Fibroblast of lung (primary cell): ENCODE measurements at regions not wholly inside any gene's neighbourhood (a gene's known extent, or its start where the extent isn't known, plus 50 kb on each side); places are given as distances from the start of the nearest gene placed in this dataset.

Experiments
- DNase-seq, 2 donors: peaks; one replicate each; pipeline versions ENCODE4 v3.0.0 to v3.0.0-alpha.2; 2010; ENCODE audit warnings: low read depth in 2 of 2
- H2AFZ ChIP-seq: 2 replicates; pipeline ENCODE4 v1.5.1; 2012; ENCODE audit warnings: low read length, control low read depth, inconsistent platforms
- H3K27ac ChIP-seq: 2 replicates; pipeline ENCODE4 v1.5.1; 2011; ENCODE audit warnings: low read length, control low read depth; ENCODE audit not compliant: insufficient read depth
- H3K27me3 ChIP-seq: 2 replicates; pipeline ENCODE4 v1.5.1; 2011; ENCODE audit warnings: mild to moderate bottlenecking, low read length; ENCODE audit not compliant: control insufficient read depth, insufficient read depth
- H3K36me3 ChIP-seq: 2 replicates; pipeline ENCODE4 v1.5.1; 2011; ENCODE audit warnings: low read length; ENCODE audit not compliant: control insufficient read depth, insufficient read depth
- H3K4me1 ChIP-seq: 2 replicates; pipeline ENCODE4 v1.5.1; 2011; ENCODE audit warnings: low read length; ENCODE audit not compliant: control insufficient read depth, insufficient read depth; ENCODE audit errors: extremely low read depth
- H3K4me2 ChIP-seq: 2 replicates; pipeline ENCODE4 v1.5.1; 2011; ENCODE audit warnings: low read length, control low read depth; ENCODE audit not compliant: insufficient read depth; ENCODE audit errors: extremely low read depth
- H3K4me3 ChIP-seq, 4 experiments: fragments of 200-600 bp in 1 of 4; sonication (generic) in 1 of 4; replicated peaks in 1 of 4; 2 replicates each; pipeline ENCODE4 v1.5.1; 2011 to 2016; ENCODE audit warnings: low read length in 4 of 4, low read depth in 3 of 4, mild to moderate bottlenecking in 3 of 4, control low read depth in 2 of 4, inconsistent platforms in 1 of 4, mixed read lengths in 1 of 4; ENCODE audit not compliant: insufficient read depth in 1 of 4; ENCODE audit errors: control extremely low read depth in 1 of 4
- H3K79me2 ChIP-seq: 2 replicates; pipeline ENCODE4 v1.5.1; 2012; ENCODE audit warnings: mild to moderate bottlenecking, low read length, inconsistent platforms; ENCODE audit not compliant: control insufficient read depth, insufficient read depth
- H3K9ac ChIP-seq: 2 replicates; pipeline ENCODE4 v1.5.1; 2011; ENCODE audit warnings: mild to moderate bottlenecking, low read length, control low read depth; ENCODE audit not compliant: insufficient read depth
- H3K9me3 ChIP-seq: 2 replicates; pipeline ENCODE4 v1.5.1; 2012; ENCODE audit warnings: low read depth, low read length; ENCODE audit not compliant: control insufficient read depth, insufficient read depth
- H4K20me1 ChIP-seq: 2 replicates; pipeline ENCODE4 v1.5.1; 2011; ENCODE audit warnings: low read length; ENCODE audit not compliant: control insufficient read depth, insufficient read depth; ENCODE audit errors: extremely low read depth
- CTCF ChIP-seq, 2 donors: IDR thresholded peaks in 1 of 2; conservative IDR thresholded peaks in 1 of 2; 1 replicate in 1 of 2; 2 replicates in 1 of 2; pipeline ENCODE4 v1.5.1; 2011 to 2012; ENCODE audit warnings: low read length in 2 of 2, control low read depth in 1 of 2, inconsistent platforms in 1 of 2, low read depth in 1 of 2, mild to moderate bottlenecking in 1 of 2
- EZH2 ChIP-seq: IDR thresholded peaks from 2 replicates; pipeline ENCODE4 v1.5.1; 2012; ENCODE audit warnings: low read length, control low read depth, mild to moderate bottlenecking; ENCODE audit errors: missing control alignments

- H2AFZ ChIP-seq: no peak overlapping the region
- H3K9me3 ChIP-seq: no peaks in the 10 kb centered on the region
- H3K27ac ChIP-seq: no peak overlapping the region
- no peaks in the 10 kb centered on the region for H3K27me3 ChIP-seq
- no peak overlapping the region for H3K4me3 ChIP-seq
- no peak overlapping the region for H3K4me2 ChIP-seq
- H4K20me1 ChIP-seq: no peaks in the 10 kb centered on the region
- H3K4me1 ChIP-seq: no peaks in the 10 kb centered on the region
- no peaks in the 10 kb centered on the region for H3K36me3 ChIP-seq
- H3K79me2 ChIP-seq: no peaks in the 10 kb centered on the region
- DNase-seq: no peak
- no peak for TF ChIP-seq EZH2
- no peak for TF ChIP-seq CTCF (conservative IDR thresholded peaks at IDR 0.05 in 1 of 2, IDR thresholded peaks at IDR 0.05 in 1 of 2; ENCODE audit: low read depth in 1 of 2, low read length in 2 of 2)
- H3K9ac ChIP-seq: no peak overlapping the region
These were observed 193.8 kb upstream of the PRSS16 start for GRCh38 chr6:27053738-27054137.

GRCh38 chr6:27056615-27057014 is 190.9 kb upstream of the PRSS16 start:
- TF ChIP-seq EZH2: no peak
- TF ChIP-seq CTCF (conservative IDR thresholded peaks at IDR 0.05 in 1 of 2, IDR thresholded peaks at IDR 0.05 in 1 of 2; ENCODE audit: low read depth in 1 of 2, low read length in 2 of 2): no peak
- Histone ChIP-seq H3K27ac (no peak overlapping the region), H3K4me1 (no peaks in the 10 kb centered on the region), H3K36me3 (no peaks in the 10 kb centered on the region), H3K9me3 (no peaks in the 10 kb centered on the region), H3K4me2 (no peak overlapping the region), H2AFZ (no peak overlapping the region), H3K79me2 (no peaks in the 10 kb centered on the region), H4K20me1 (no peaks in the 10 kb centered on the region), H3K9ac (no peak overlapping the region), H3K27me3 (no peaks in the 10 kb centered on the region), H3K4me3 (no peak overlapping the region)
- no peak for DNase-seq

GRCh38 chr6:27059621-27060425 is 187.7 kb upstream of the PRSS16 start:
- no peaks in the 10 kb centered on the region for H3K4me1 ChIP-seq
- no peaks in the 10 kb centered on the region for H3K27me3 ChIP-seq
- no peaks in the 10 kb centered on the region for H3K79me2 ChIP-seq
- no peaks in the 10 kb centered on the region for H3K9me3 ChIP-seq
- no peak overlapping the region for H3K4me3 ChIP-seq
- H3K9ac ChIP-seq: no peak overlapping the region
- no peak overlapping the region for H3K4me2 ChIP-seq
- H3K27ac ChIP-seq: no peak overlapping the region
- no peak for TF ChIP-seq CTCF (conservative IDR thresholded peaks at IDR 0.05 in 1 of 2, IDR thresholded peaks at IDR 0.05 in 1 of 2; ENCODE audit: low read depth in 1 of 2, low read length in 2 of 2)
- no peak for TF ChIP-seq EZH2
- no peak overlapping the region for H2AFZ ChIP-seq
- no peaks in the 10 kb centered on the region for H4K20me1 ChIP-seq
- DNase-seq: no peak
- H3K36me3 ChIP-seq: no peaks in the 10 kb centered on the region
